ENCODE measurements at regions not wholly inside any gene's neighbourhood (a gene's known extent, or its start where the extent isn't known, plus 50 kb on each side); places are given as distances from the start of the nearest gene placed in this dataset.
A peak's percentile ranks its signal among the peaks of the same experiment; 100 is the strongest.

- DNase-seq: no peak
- peaks cover 0 to 7% (median 2%) of the 10 kb centered on the region in 6 donors for H3K9me3 Mint-ChIP-seq
- no peak overlapping the region for H3K4me3 Mint-ChIP-seq
Measured at GRCh38 chr6:170483413-170483812, 69.7 kb downstream of the PSMB1 start.

GRCh38 chr6:170480050-170480692 lies 72.9 kb downstream of the PSMB1 start:
- DNase-seq: no peak
- H3K36me3 Mint-ChIP-seq: peaks cover 0 to 18% (median 15%) of the 10 kb centered on the region in 3 donors
- H3K27me3 Mint-ChIP-seq (ENCODE audit: low read depth in 3 of 3): peaks cover 0 to 2% (median 0%) of the 10 kb centered on the region in 3 donors
- peaks cover 26 to 48% of the 10 kb centered on the region in 2 donors for H3K4me1 Mint-ChIP-seq
- no peak overlapping the region for H3K4me3 Mint-ChIP-seq
- no peak overlapping the region for H3K27ac Mint-ChIP-seq
- H3K9me3 Mint-ChIP-seq: peaks cover 0 to 7% (median 2%) of the 10 kb centered on the region in 6 donors

More at GRCh38 chr6:170483413-170483812, 69.7 kb downstream of the PSMB1 start:
- Mint-ChIP-seq H3K4me1 (peaks cover 18 to 33% of the 10 kb centered on the region in 2 donors), H3K27ac (peak overlapping the region in 1 of 6 donors; percentile 53), H3K27me3 (ENCODE audit: low read depth in 3 of 3) (peaks cover 0 to 2% (median 0%) of the 10 kb centered on the region in 3 donors), H3K36me3 (peaks cover 0 to 18% (median 10%) of the 10 kb centered on the region in 3 donors)

DNA sequence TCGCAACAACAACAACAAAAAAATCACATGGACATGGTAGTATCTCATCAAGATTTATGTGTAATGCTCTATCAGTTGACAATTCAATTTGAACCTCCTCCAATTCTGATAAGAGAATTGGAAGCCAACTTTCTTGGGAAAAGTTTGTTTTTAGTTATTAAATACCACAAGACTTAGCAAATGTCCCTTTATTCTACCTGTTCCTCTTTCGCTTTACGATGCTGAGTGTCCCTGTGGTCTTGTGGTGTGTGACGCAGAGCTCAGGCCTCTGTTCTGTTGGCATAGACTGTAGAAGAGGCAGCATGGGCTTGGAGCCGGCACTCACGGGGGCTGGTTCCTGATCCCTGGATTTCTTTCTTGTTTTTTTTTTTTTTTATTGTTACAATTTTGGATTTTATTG lies 76.7 kb downstream of the PSMB1 start:
- H3K36me3 Mint-ChIP-seq: peaks cover 0 to 30% (median 14%) of the 10 kb centered on the region in 3 donors
- no peak for DNase-seq
- peaks cover 0 to 3% (median 0%) of the 10 kb centered on the region in 6 donors for H3K9me3 Mint-ChIP-seq
- H3K27ac Mint-ChIP-seq: peak overlapping the region; percentile 30 to 95 (median 73)
- peaks cover 47 to 76% of the 10 kb centered on the region in 2 donors for H3K4me1 Mint-ChIP-seq
- H3K27me3 Mint-ChIP-seq (ENCODE audit: low read depth in 3 of 3): peaks cover 0 to 4% (median 0%) of the 10 kb centered on the region in 3 donors
- peak overlapping the region in 4 of 5 donors; percentile 19 to 57 (median 44) for H3K4me3 Mint-ChIP-seq

DNA sequence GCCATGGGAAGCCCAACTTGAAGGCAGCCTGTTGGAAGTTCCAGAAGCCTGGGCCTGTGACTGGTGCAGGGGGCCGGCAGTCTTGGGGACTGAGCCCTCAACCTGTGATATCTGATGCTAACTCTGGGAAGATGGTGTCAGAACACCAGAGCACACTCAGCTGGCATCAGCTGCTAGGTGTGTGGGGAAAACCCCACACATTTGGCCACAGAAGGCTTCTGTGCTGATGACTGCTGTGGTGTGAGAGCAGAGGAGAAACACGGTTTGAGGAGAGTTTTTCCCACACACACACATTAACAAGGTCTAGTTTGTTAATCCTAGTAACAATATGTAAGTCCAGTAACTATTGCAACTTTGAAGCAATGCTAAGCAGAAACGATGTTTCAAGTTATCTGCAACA lies 78.0 kb downstream of the PSMB1 start:
- Mint-ChIP-seq H3K4me1 (peaks cover 60 to 89% of the 10 kb centered on the region in 2 donors), H3K36me3 (peaks cover 11 to 38% (median 22%) of the 10 kb centered on the region in 3 donors), H3K4me3 (peak overlapping the region in 3 of 5 donors; percentile 13 to 45 (median 31)), H3K27ac (peak overlapping the region; percentile 1 to 95 (median 65)), H3K27me3 (ENCODE audit: low read depth in 3 of 3) (peaks cover 0 to 4% (median 0%) of the 10 kb centered on the region in 3 donors), H3K9me3 (no peaks in the 10 kb centered on the region)
- no peak for DNase-seq

GRCh38 chr6:170473801-170474200 lies 79.3 kb downstream of the PSMB1 start:
- peaks cover 0 to 4% (median 0%) of the 10 kb centered on the region in 3 donors for H3K27me3 Mint-ChIP-seq (ENCODE audit: low read depth in 3 of 3)
- H3K36me3 Mint-ChIP-seq: peaks cover 11 to 40% (median 22%) of the 10 kb centered on the region in 3 donors
- peak overlapping the region in 4 of 6 donors; percentile 46 to 94 (median 78) for H3K27ac Mint-ChIP-seq
- no peaks in the 10 kb centered on the region for H3K9me3 Mint-ChIP-seq
- DNase-seq: no peak
- peak overlapping the region in 2 of 5 donors; percentile 17 to 58 for H3K4me3 Mint-ChIP-seq
- peaks cover 61 to 86% of the 10 kb centered on the region in 2 donors for H3K4me1 Mint-ChIP-seq

GRCh38 chr6:170473301-170473717 lies 79.8 kb downstream of the PSMB1 start:
- Mint-ChIP-seq H3K4me3 (peak overlapping the region; percentile 15 to 61 (median 54)), H3K27ac (peak overlapping the region; percentile 46 to 94 (median 76)), H3K9me3 (peaks cover 0 to under 1% (median 0%) of the 10 kb centered on the region in 6 donors), H3K36me3 (peaks cover 11 to 40% (median 23%) of the 10 kb centered on the region in 3 donors), H3K27me3 (ENCODE audit: low read depth in 3 of 3) (peaks cover under 1 to 4% (median 1%) of the 10 kb centered on the region in 3 donors), H3K4me1 (peaks cover 63 to 87% of the 10 kb centered on the region in 2 donors)
- DNase-seq: no peak

DNA sequence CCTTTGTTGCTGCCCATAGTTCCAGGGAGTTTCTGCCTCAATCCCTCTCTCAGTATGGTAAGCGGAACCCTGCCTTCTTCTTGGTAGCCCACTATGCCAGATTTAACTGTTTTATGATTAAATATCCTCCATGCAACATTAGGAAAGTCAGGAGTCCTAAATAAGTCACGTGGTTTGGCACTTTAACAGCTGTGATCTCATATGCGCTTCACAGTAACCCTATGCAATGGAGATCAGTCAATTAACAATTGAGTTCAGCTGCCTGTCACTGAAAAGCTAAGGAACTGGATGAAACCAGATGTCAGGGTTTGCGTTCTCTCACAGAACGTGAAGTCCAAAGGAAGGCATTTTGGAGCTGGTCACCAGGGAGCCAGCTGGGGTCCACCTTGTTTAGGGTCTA lies 81.6 kb downstream of the PSMB1 start:
- H3K4me3 Mint-ChIP-seq: peak overlapping the region; percentile 44 to 84 (median 75)
- peaks cover 17 to 45% (median 31%) of the 10 kb centered on the region in 3 donors for H3K36me3 Mint-ChIP-seq
- peak overlapping the region; percentile 15 to 96 (median 76) for H3K27ac Mint-ChIP-seq

GRCh38 chr6:170470734-170471133 lies 82.4 kb downstream of the PSMB1 start:
- Mint-ChIP-seq H3K9me3 (peaks cover 2 to 7% (median 4%) of the 10 kb centered on the region in 6 donors), H3K4me1 (peaks cover 62 to 73% of the 10 kb centered on the region in 2 donors), H3K36me3 (peaks cover 17 to 47% (median 33%) of the 10 kb centered on the region in 3 donors), H3K4me3 (peak overlapping the region; percentile 44 to 84 (median 75)), H3K27me3 (ENCODE audit: low read depth in 3 of 3) (peaks cover 3 to 13% (median 8%) of the 10 kb centered on the region in 3 donors), H3K27ac (peak overlapping the region; percentile 72 to 96 (median 85))
- DNase-seq: no peak

More for the DNA sequence above, 81.6 kb downstream of the PSMB1 start:
- Mint-ChIP-seq H3K27me3 (ENCODE audit: low read depth in 3 of 3) (peaks cover 3 to 11% (median 7%) of the 10 kb centered on the region in 3 donors), H3K9me3 (peaks cover 0 to 5% (median 3%) of the 10 kb centered on the region in 6 donors), H3K4me1 (peaks cover 66 to 78% of the 10 kb centered on the region in 2 donors)
- DNase-seq: no peak

- DNase-seq: peak; percentile 83 to 86 (median 84)
- Mint-ChIP-seq H3K27ac (peak overlapping the region; percentile 93 to 99 (median 96)), H3K4me3 (peak overlapping the region; percentile 88 to 96 (median 91)), H3K36me3 (peaks cover 6 to 16% (median 13%) of the 10 kb centered on the region in 3 donors), H3K4me1 (peaks cover 76 to 77% of the 10 kb centered on the region in 2 donors), H3K27me3 (ENCODE audit: low read depth in 3 of 3) (peaks cover 8 to 23% (median 22%) of the 10 kb centered on the region in 3 donors), H3K9me3 (peaks cover 3 to 9% (median 6%) of the 10 kb centered on the region in 6 donors)
Measured at GRCh38 chr6:170464524-170464979, 88.6 kb downstream of the PSMB1 start.

GRCh38 chr6:170464080-170464479 lies 89.0 kb downstream of the PSMB1 start:
- Mint-ChIP-seq H3K4me1 (peaks cover 78 to 80% of the 10 kb centered on the region in 2 donors), H3K36me3 (peaks cover 6 to 16% (median 13%) of the 10 kb centered on the region in 3 donors), H3K27me3 (ENCODE audit: low read depth in 3 of 3) (peaks cover 8 to 25% (median 24%) of the 10 kb centered on the region in 3 donors), H3K9me3 (peaks cover 3 to 9% (median 6%) of the 10 kb centered on the region in 6 donors), H3K27ac (peak overlapping the region; percentile 93 to 99 (median 96)), H3K4me3 (peak overlapping the region; percentile 88 to 96 (median 91))
- no peak for DNase-seq

DNA sequence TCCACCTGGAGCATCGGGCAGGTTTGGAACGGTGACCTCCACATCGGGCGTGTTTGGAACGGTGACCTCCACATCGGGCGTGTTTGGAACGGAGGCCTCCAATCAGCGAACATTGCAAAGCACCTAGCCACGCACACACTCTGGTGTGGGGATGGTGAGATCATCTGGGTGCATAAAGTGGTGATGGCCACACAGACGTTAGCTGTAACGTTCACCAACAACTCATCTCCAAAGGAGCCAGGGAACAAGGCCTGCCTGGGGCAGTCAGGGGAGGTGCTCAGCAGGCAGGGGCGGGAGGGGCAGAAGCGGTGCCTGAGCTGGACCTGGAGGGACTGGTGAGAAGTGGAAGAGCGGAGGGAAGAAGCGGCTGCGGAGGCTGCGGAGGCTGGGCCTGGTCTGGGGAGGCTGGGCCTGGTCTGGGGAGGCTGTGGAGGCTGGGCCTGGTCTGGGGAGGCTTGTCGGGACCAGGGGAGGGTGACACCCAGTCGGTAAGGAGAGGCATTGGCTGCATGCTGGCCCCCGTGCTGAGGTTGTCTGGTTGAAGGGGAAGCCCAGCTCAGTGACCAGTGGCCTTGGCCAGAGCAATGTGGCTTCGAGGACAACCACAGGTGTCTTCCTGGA lies 89.9 kb downstream of the PSMB1 start:
- H3K4me3 Mint-ChIP-seq: peak overlapping the region; percentile 46 to 96 (median 90)
- DNase-seq: no peak
- H3K4me1 Mint-ChIP-seq: peaks cover 75 to 76% of the 10 kb centered on the region in 2 donors
- H3K27me3 Mint-ChIP-seq (ENCODE audit: low read depth in 3 of 3): peaks cover 7 to 23% (median 23%) of the 10 kb centered on the region in 3 donors
- H3K27ac Mint-ChIP-seq: peak overlapping the region; percentile 93 to 99 (median 96)
- peaks cover 5 to 13% (median 11%) of the 10 kb centered on the region in 3 donors for H3K36me3 Mint-ChIP-seq
- peaks cover 3 to 8% (median 6%) of the 10 kb centered on the region in 6 donors for H3K9me3 Mint-ChIP-seq

DNA sequence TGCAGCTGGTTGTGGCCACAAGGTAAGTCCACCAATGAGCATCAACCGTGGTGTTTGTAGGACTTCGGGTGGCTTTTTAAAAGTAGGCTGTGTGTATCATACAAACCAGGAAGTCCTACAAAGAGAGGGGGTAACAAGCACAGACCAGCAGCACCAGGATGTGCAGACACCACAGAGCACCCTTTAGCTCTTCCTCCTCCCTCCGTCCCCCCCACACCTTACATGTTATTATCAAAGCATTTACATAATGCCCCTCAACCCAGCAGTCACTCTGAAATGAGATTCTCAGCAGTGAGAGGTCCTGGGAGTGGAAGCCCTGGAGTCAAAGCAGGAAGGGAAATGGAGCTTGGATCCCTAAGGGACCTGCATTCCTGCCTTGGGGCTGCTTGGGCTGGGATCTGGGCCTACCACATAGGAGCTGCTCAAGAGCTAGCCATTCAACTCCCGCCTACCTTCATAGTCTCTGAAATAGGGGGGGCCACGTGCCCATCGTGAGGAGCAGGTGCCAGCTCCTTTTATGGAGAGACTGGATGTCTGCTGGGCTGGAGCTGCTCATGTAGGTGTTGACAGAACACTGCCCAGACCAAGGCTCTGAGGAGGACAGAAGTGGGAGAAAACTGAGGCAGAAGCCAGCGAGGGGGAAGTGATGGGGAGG lies 90.6 kb downstream of the PSMB1 start:
- Mint-ChIP-seq H3K4me3 (peak overlapping the region; percentile 77 to 90 (median 88)), H3K4me1 (peaks cover 70% of the 10 kb centered on the region in 2 donors), H3K27me3 (ENCODE audit: low read depth in 3 of 3) (peaks cover 5 to 18% (median 16%) of the 10 kb centered on the region in 3 donors), H3K36me3 (peaks cover 0 to 6% (median 3%) of the 10 kb centered on the region in 3 donors), H3K9me3 (peaks cover 2 to 5% (median 3%) of the 10 kb centered on the region in 6 donors), H3K27ac (peak overlapping the region; percentile 93 to 99 (median 96))
- peak; percentile 71 to 76 (median 73) for DNase-seq

All from immature natural killer cell (primary cell).